Activated T-helper 1 cell treated with Interleukin-2 at 50 U/mL for 16 hours (primary cell): ENCODE measurements at regions not wholly inside any gene's neighbourhood (a gene's known extent, or its start where the extent isn't known, plus 50 kb on each side); places are given as distances from the start of the nearest gene placed in this dataset.

Source experiments
- DNase-seq: peaks from one replicate; pipeline ENCODE4 v3.0.0-alpha.2; 2020; ENCODE audit warnings: low read depth

- DNase-seq = no peak
These were observed 514.6 kb downstream of the ZNF608 start for GRCh38 chr5:124231802-124232201.

GRCh38 chr5:124231230-124231629 is 515.2 kb downstream of the ZNF608 start:
- no peak for DNase-seq

- DNase-seq = no peak
These were observed 516.0 kb downstream of the ZNF608 start for GRCh38 chr5:124230456-124230855.

GRCh38 chr5:124229352-124229751 is 517.1 kb downstream of the ZNF608 start:
- DNase-seq = no peak

GRCh38 chr5:124227914-124228313 is 518.5 kb downstream of the ZNF608 start:
- no peak for DNase-seq

- DNase-seq = no peak
These were observed 526.0 kb downstream of the ZNF608 start for GRCh38 chr5:124220418-124220817.

- no peak for DNase-seq
These were observed 533.5 kb downstream of the ZNF608 start for GRCh38 chr5:124212934-124213333.

GRCh38 chr5:124210111-124210910 is 536.1 kb downstream of the ZNF608 start:
- no peak for DNase-seq

GRCh38 chr5:124207118-124207517 is 539.3 kb downstream of the ZNF608 start:
- no peak for DNase-seq

GRCh38 chr5:124206540-124206939 is 539.9 kb downstream of the ZNF608 start:
- no peak for DNase-seq

GRCh38 chr5:124203303-124203702 is 543.1 kb downstream of the ZNF608 start:
- DNase-seq = no peak

- no peak for DNase-seq
These were observed 546.1 kb downstream of the ZNF608 start for GRCh38 chr5:124200381-124200780.

- DNase-seq = no peak
These were observed 546.5 kb downstream of the ZNF608 start for GRCh38 chr5:124199893-124200292.

- no peak for DNase-seq
These were observed 551.0 kb downstream of the ZNF608 start for GRCh38 chr5:124195411-124195810.

GRCh38 chr5:124194282-124194681 is 552.2 kb downstream of the ZNF608 start:
- no peak for DNase-seq

- DNase-seq = no peak
These were observed 553.1 kb downstream of the ZNF608 start for GRCh38 chr5:124193371-124193789.

GRCh38 chr5:124192716-124193115 is 553.7 kb downstream of the ZNF608 start:
- no peak for DNase-seq

- DNase-seq = no peak
These were observed 560.7 kb downstream of the ZNF608 start for GRCh38 chr5:124185716-124186115.

- no peak for DNase-seq
These were observed 564.3 kb downstream of the ZNF608 start for GRCh38 chr5:124182133-124182532.

GRCh38 chr5:124180875-124181461 is 565.5 kb downstream of the ZNF608 start:
- no peak for DNase-seq

GRCh38 chr5:124180299-124180874 is 566.1 kb downstream of the ZNF608 start:
- DNase-seq = no peak

GRCh38 chr5:124179819-124180218 is 566.6 kb downstream of the ZNF608 start:
- DNase-seq = no peak

GRCh38 chr5:124178050-124178449 is 568.4 kb downstream of the ZNF608 start:
- DNase-seq = no peak
